ENCODE measurements at regions not wholly inside any gene's neighbourhood (a gene's known extent, or its start where the extent isn't known, plus 50 kb on each side); places are given as distances from the start of the nearest gene placed in this dataset.

- DNase-seq (no peak), ATAC-seq (no peak)
- TF ChIP-seq CTCF (IDR thresholded peaks at IDR 0.05), result no peak
- no peaks in the 10 kb centered on the region for H3K4me1 Mint-ChIP-seq (ENCODE audit: low read depth)
- no peak overlapping the region for H3K4me3 Mint-ChIP-seq
- no peak overlapping the region for H3K27ac Mint-ChIP-seq
- H3K27me3 Mint-ChIP-seq, result no peaks in the 10 kb centered on the region
- ChIA-PET POLR2A (no interaction called here), CTCF (interaction anchor here (1.3 kb wide), 1 partner anchor 54 kb away, joined by 3 read pairs; no protein-coding TSS in a partner anchor)
- intact Hi-C loops (cut with micrococcal nuclease), result no loop called here
- no peaks in the 10 kb centered on the region for H3K9me3 Mint-ChIP-seq
- no peaks in the 10 kb centered on the region for H3K36me3 Mint-ChIP-seq (ENCODE audit: low read depth)
Measured at GRCh38 chr2:7967707-7968405, 714.0 kb upstream of the ID2 start.

- ATAC-seq (no peak), DNase-seq (no peak)
- intact Hi-C loops (cut with micrococcal nuclease), result no loop called here
- H3K36me3 Mint-ChIP-seq (ENCODE audit: low read depth), result no peaks in the 10 kb centered on the region
- H3K9me3 Mint-ChIP-seq, result no peaks in the 10 kb centered on the region
- ChIA-PET CTCF (interaction anchor here (1.0 kb wide), 1 partner anchor 10 kb away, joined by 3 read pairs; no protein-coding TSS in a partner anchor), POLR2A (no interaction called here)
- no peak for TF ChIP-seq CTCF (IDR thresholded peaks at IDR 0.05)
- peaks cover 2% of the 10 kb centered on the region for H3K27me3 Mint-ChIP-seq
- H3K4me1 Mint-ChIP-seq (ENCODE audit: low read depth), result no peaks in the 10 kb centered on the region
- H3K27ac Mint-ChIP-seq, result no peak overlapping the region
- no peak overlapping the region for H3K4me3 Mint-ChIP-seq
Measured at GRCh38 chr2:7969756-7970515, 711.9 kb upstream of the ID2 start.

GRCh38 chr2:7971248-7971647, 710.6 kb upstream of the ID2 start:
- Mint-ChIP-seq H3K27me3 (peaks cover 2% of the 10 kb centered on the region), H3K9me3 (no peaks in the 10 kb centered on the region), H3K36me3 (ENCODE audit: low read depth) (no peaks in the 10 kb centered on the region), H3K27ac (no peak overlapping the region), H3K4me3 (no peak overlapping the region), H3K4me1 (ENCODE audit: low read depth) (no peaks in the 10 kb centered on the region)
- ATAC-seq, result no peak
- ChIA-PET POLR2A (interaction anchor here (0.9 kb wide), 1 partner anchor 12 kb away, joined by 3 read pairs; no protein-coding TSS in a partner anchor), CTCF (no interaction called here)
- DNase-seq, result no peak
- no peak for TF ChIP-seq CTCF (IDR thresholded peaks at IDR 0.05)
- intact Hi-C loops (cut with micrococcal nuclease), result no loop called here

- Mint-ChIP-seq H3K4me3 (no peak overlapping the region), H3K9me3 (no peaks in the 10 kb centered on the region), H3K4me1 (ENCODE audit: low read depth) (no peaks in the 10 kb centered on the region), H3K27ac (no peak overlapping the region), H3K27me3 (peaks cover 2% of the 10 kb centered on the region), H3K36me3 (ENCODE audit: low read depth) (no peaks in the 10 kb centered on the region)
- ChIA-PET POLR2A (no interaction called here), CTCF (no interaction called here)
- ATAC-seq (no peak), DNase-seq (no peak)
- intact Hi-C loops (cut with micrococcal nuclease), result no loop called here
- TF ChIP-seq CTCF (IDR thresholded peaks at IDR 0.05), result no peak
Measured at GRCh38 chr2:7971841-7972240, 710.0 kb upstream of the ID2 start.

GRCh38 chr2:7972670-7973069, 709.2 kb upstream of the ID2 start:
- no peak for TF ChIP-seq CTCF (IDR thresholded peaks at IDR 0.05)
- Mint-ChIP-seq H3K4me1 (ENCODE audit: low read depth) (no peaks in the 10 kb centered on the region), H3K9me3 (no peaks in the 10 kb centered on the region), H3K27ac (no peak overlapping the region), H3K4me3 (no peak overlapping the region), H3K36me3 (ENCODE audit: low read depth) (no peaks in the 10 kb centered on the region), H3K27me3 (peaks cover 2% of the 10 kb centered on the region)
- intact Hi-C loops (cut with micrococcal nuclease), result no loop called here
- POLR2A ChIA-PET, result interaction anchor here (1.1 kb wide), 1 partner anchor 550 kb away, joined by 3 read pairs; no protein-coding TSS in a partner anchor
- no peak for ATAC-seq
- no peak for DNase-seq
- CTCF ChIA-PET, result no interaction called here
